IMR-90 (cell line): ENCODE measurements at regions not wholly inside any gene's neighbourhood (a gene's known extent, or its start where the extent isn't known, plus 50 kb on each side); places are given as distances from the start of the nearest gene placed in this dataset.

Experiments
- FOS ChIP-seq: fragments of 150-350 bp; IDR thresholded peaks from 2 replicates; pipeline ENCODE4 v1.6.1; 2016; ENCODE audit warnings: low read depth, low read length
- MXI1 ChIP-seq: IDR thresholded peaks from 2 replicates; pipeline ENCODE4 v1.6.1; 2012; ENCODE audit warnings: low read depth, mild to moderate bottlenecking, low read length, moderate library complexity, borderline replicate concordance
- POLR2A ChIP-seq: IDR thresholded peaks from 2 replicates; pipeline ENCODE4 v1.6.1; 2012; ENCODE audit warnings: mild to moderate bottlenecking, low read depth, low read length
- TF ChIP-seq, protein P1 (sequence below): conservative IDR thresholded peaks from 2 replicates; pipeline ENCODE4 v1.5.1; 2012; ENCODE audit warnings: mild to moderate bottlenecking, low read depth, low read length, improper control_type of control experiment

- TF ChIP-seq, protein P1, sequence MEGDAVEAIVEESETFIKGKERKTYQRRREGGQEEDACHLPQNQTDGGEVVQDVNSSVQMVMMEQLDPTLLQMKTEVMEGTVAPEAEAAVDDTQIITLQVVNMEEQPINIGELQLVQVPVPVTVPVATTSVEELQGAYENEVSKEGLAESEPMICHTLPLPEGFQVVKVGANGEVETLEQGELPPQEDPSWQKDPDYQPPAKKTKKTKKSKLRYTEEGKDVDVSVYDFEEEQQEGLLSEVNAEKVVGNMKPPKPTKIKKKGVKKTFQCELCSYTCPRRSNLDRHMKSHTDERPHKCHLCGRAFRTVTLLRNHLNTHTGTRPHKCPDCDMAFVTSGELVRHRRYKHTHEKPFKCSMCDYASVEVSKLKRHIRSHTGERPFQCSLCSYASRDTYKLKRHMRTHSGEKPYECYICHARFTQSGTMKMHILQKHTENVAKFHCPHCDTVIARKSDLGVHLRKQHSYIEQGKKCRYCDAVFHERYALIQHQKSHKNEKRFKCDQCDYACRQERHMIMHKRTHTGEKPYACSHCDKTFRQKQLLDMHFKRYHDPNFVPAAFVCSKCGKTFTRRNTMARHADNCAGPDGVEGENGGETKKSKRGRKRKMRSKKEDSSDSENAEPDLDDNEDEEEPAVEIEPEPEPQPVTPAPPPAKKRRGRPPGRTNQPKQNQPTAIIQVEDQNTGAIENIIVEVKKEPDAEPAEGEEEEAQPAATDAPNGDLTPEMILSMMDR: no peak
- no peak for TF ChIP-seq MXI1
- no peak for TF ChIP-seq POLR2A
- TF ChIP-seq FOS: no peak
Measured at GRCh38 chr18:51575171-51575570, 377.7 kb upstream of the MEX3C start.
